ENCODE measurements at regions not wholly inside any gene's neighbourhood (a gene's known extent, or its start where the extent isn't known, plus 50 kb on each side); places are given as distances from the start of the nearest gene placed in this dataset.

DNA sequence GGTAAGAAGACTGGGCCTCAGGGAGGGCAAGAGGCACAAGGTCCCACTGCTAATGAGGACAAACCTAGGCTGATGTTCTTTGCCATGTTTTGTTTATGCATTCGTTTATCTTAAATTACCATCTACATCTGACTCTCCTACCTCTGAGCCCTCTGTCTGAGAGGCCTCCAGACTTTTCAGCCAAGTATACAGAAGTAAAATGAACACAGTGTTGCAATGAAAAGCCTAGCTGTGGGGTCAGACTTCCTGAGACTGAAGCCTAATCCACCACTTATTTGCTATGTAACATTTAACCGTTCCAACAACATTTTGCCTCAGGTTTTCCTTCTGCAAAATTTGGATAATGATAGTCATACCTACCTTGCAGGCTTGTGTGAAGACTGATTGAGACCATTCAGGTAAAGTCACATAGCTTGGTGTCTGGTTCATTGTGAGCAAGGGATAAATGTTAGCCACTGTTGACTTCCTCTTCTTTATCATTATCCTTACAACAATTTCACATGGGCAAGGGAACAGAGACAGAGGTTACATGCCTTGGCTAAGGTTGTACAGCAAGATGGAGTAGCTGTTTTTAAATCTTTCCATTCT lies 374.9 kb upstream of the CLINT1 start:
- TF ChIP-seq EZH2 (IDR thresholded peaks at IDR 0.05; ENCODE audit: insufficient read depth, poor library complexity, severe bottlenecking) (no peak), EZH2phosphoT487 (IDR thresholded peaks at IDR 0.05; ENCODE audit: insufficient read depth, low read depth) (no peak)

Measured in GM23248 (cell line).